ENCODE measurements at regions not wholly inside any gene's neighbourhood (a gene's known extent, or its start where the extent isn't known, plus 50 kb on each side); places are given as distances from the start of the nearest gene placed in this dataset.

DNA sequence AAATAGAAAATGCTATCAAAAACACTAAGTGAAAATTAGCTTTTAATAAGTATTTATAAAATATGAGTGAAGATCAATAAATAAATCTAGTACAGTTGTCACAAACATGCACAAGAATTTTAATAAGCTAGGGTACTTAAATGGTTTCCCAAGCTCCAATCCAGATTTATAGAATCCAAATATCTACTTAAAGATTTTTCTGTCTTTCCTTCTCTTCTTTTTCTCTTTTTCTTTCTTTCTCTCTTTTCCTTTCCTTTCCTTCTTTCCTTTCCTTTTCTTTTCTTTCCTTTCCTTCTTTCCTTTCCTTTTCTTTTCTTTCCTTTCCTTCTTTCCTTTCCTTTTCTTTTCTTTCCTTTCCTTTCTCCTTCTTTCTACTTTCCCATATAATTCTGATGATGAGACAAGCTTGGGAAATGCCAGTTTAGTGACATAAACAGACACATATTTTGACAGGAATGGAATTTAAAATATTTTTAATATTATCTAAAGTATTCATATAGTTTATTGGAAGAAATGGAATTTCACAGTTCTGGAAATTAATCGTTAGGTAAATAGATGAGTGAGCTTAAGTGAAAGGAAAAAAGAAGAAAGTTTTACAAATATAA, 832.8 kb downstream of the NR2F1-AS1 start:
- TF ChIP-seq CTCF (IDR thresholded peaks at IDR 0.05 in 8 of 11, conservative IDR thresholded peaks at IDR 0.05 in 3 of 11) (no peak), POLR2AphosphoS5 (IDR thresholded peaks at IDR 0.05) (no peak)

Data from spleen (tissue), 7 donors.